Neuronal stem cell (in vitro differentiated cells): ENCODE measurements at regions not wholly inside any gene's neighbourhood (a gene's known extent, or its start where the extent isn't known, plus 50 kb on each side); places are given as distances from the start of the nearest gene placed in this dataset.

ENCODE experiments used
- DNase-seq: peaks from one replicate; pipeline ENCODE4 v3.0.0-alpha.2; 2013; ENCODE audit warnings: low spot score
- H2AFZ ChIP-seq: one replicate; pipeline ENCODE4 v1.6.1; 2013; ENCODE audit warnings: mild to moderate bottlenecking, low read length, inconsistent platforms
- H2AK5ac ChIP-seq: 2 replicates; pipeline ENCODE4 v1.6.1; 2013; ENCODE audit warnings: low read depth, mild to moderate bottlenecking, inconsistent platforms, low read length, moderate library complexity, mixed read lengths
- H2BK120ac ChIP-seq: 2 replicates; pipeline ENCODE4 v1.6.1; 2013; ENCODE audit warnings: low read depth, mild to moderate bottlenecking, inconsistent platforms, low read length, moderate library complexity, mixed read lengths
- H2BK12ac ChIP-seq: one replicate; pipeline ENCODE4 v1.6.1; 2013; ENCODE audit warnings: low read length, inconsistent platforms
- H2BK15ac ChIP-seq: 2 replicates; pipeline ENCODE4 v1.6.1; 2013; ENCODE audit warnings: mild to moderate bottlenecking, low read length, inconsistent platforms, mixed read lengths
- H2BK5ac ChIP-seq: one replicate; pipeline ENCODE4 v1.6.1; 2013; ENCODE audit warnings: inconsistent platforms, mild to moderate bottlenecking, low read length, moderate library complexity
- H3K14ac ChIP-seq: one replicate; pipeline ENCODE4 v1.6.1; 2013; ENCODE audit warnings: low read length, inconsistent platforms
- H3K18ac ChIP-seq: 2 replicates; pipeline ENCODE4 v1.6.1; 2013; ENCODE audit warnings: low read length, inconsistent platforms
- H3K23ac ChIP-seq: 2 replicates; pipeline ENCODE4 v1.6.1; 2013; ENCODE audit warnings: low read depth, mild to moderate bottlenecking, mixed read lengths, low read length, inconsistent platforms; ENCODE audit not compliant: poor library complexity
- H3K27ac ChIP-seq: replicated peaks from 3 replicates; pipeline ENCODE4 v1.5.1; 2013; ENCODE audit warnings: low read length, inconsistent platforms
- H3K27me3 ChIP-seq, 3 experiments: 2 replicates each; pipeline ENCODE4 v1.6.1; 2013; ENCODE audit warnings: low read length in 3 of 3, mild to moderate bottlenecking in 2 of 3, inconsistent platforms in 1 of 3, low read depth in 1 of 3, mixed read lengths in 1 of 3, moderate library complexity in 1 of 3; ENCODE audit not compliant: control insufficient read depth in 3 of 3, insufficient read depth in 3 of 3
- H3K36me3 ChIP-seq, 2 donors: replicated peaks in 1 of 2; 2 replicates each; pipeline ENCODE4 v1.6.1; 2013; ENCODE audit warnings: low read length in 2 of 2; ENCODE audit not compliant: control insufficient read depth in 2 of 2, insufficient read depth in 2 of 2
- H3K4ac ChIP-seq: 2 replicates; pipeline ENCODE4 v1.6.1; 2013; ENCODE audit warnings: inconsistent platforms, mild to moderate bottlenecking, low read length, moderate library complexity
- H3K4me1 ChIP-seq, 2 donors: 1 replicate in 1 of 2; 2 replicates in 1 of 2; pipeline ENCODE4 v1.6.1; 2013; ENCODE audit warnings: low read length in 2 of 2, low read depth in 1 of 2; ENCODE audit not compliant: control insufficient read depth in 2 of 2, insufficient read depth in 1 of 2
- H3K4me2 ChIP-seq: one replicate; pipeline ENCODE4 v1.6.1; 2013; ENCODE audit warnings: mild to moderate bottlenecking, low read length, inconsistent platforms; ENCODE audit not compliant: insufficient read depth, poor library complexity, severe bottlenecking
- H3K4me3 ChIP-seq, 2 donors: 2 replicates each; pipeline ENCODE4 v1.5.1; 2013; ENCODE audit warnings: low read length in 2 of 2, mild to moderate bottlenecking in 2 of 2, inconsistent platforms in 1 of 2, moderate library complexity in 1 of 2
- H3K79me1 ChIP-seq: one replicate; pipeline ENCODE4 v1.6.1; 2013; ENCODE audit warnings: low read depth, mild to moderate bottlenecking, inconsistent platforms, low read length, moderate library complexity
- H3K9ac ChIP-seq: one replicate; pipeline ENCODE4 v1.6.1; 2013; ENCODE audit warnings: mild to moderate bottlenecking, low read depth, low read length, inconsistent platforms; ENCODE audit not compliant: poor library complexity
- H3K9me3 ChIP-seq, 2 donors: replicated peaks in 1 of 2; 2 replicates each; pipeline versions ENCODE3 to v1.6.1; 2013; ENCODE audit warnings: low read length in 2 of 2, mild to moderate bottlenecking in 2 of 2, inconsistent platforms in 1 of 2, low read depth in 1 of 2, mixed read lengths in 1 of 2, moderate library complexity in 1 of 2; ENCODE audit not compliant: control insufficient read depth in 2 of 2, insufficient read depth in 1 of 2
- H4K8ac ChIP-seq: one replicate; pipeline ENCODE4 v1.6.1; 2013; ENCODE audit warnings: low read depth, mild to moderate bottlenecking, inconsistent platforms, low read length, moderate library complexity
- H4K91ac ChIP-seq: one replicate; pipeline ENCODE4 v1.6.1; 2013; ENCODE audit warnings: low read length, low read depth, mild to moderate bottlenecking, inconsistent platforms; ENCODE audit not compliant: poor library complexity
- WGBS, 2 donors: extraction: QIAGEN DNeasy Blood & Tissue Kit; methylation state at CpG; one replicate each; pipeline ENCODE4 v1.1.7; 2013; ENCODE audit warnings: missing lambda C conversion rate in 2 of 2, mixed read lengths in 1 of 2; ENCODE audit not compliant: insufficient read length in 2 of 2, insufficient replicate concordance in 1 of 2; ENCODE audit errors: extremely low coverage in 2 of 2; 5-methylcytosine and 5-hydroxymethylcytosine counted together

DNA sequence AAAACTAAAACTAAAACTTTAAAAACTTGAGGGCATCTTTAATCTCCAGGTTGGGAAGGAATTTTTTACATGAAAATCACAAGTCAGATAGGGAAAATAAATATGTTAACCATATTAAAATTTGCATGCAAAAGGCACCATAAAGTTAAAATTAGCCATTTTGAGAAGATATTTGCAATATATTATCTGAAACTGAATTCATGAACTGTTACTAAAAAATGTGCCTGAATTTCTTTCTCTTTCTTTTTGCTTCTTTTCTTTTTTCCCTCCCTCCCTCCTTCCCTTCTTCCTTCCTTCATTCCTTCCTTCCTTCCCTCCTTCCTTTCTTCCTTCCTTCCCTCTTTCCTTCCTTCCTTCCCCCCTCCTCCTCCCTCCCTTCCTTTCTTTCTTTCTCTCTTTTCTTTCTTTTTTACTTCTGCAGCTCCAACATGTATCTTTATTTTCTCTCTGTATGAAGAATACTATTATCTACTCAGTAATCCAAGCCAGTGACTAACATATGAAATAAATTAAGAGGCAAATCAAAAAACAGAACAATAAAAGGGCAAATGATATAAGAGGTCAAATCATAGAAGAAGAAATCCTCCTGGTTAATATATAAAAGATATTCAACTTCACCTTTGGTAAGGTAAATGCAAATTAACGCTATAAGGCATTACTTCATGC, 146.0 kb downstream of the BRMS1L start:
- Histone ChIP-seq H3K14ac (no peak overlapping the region), H3K36me3 (no peaks in the 10 kb centered on the region), H3K18ac (no peak overlapping the region), H3K9ac (no peak overlapping the region), H4K91ac (no peak overlapping the region), H2AK5ac (no peak overlapping the region), H3K4ac (no peak overlapping the region), H2AFZ (no peak overlapping the region), H2BK5ac (no peak overlapping the region), H2BK15ac (no peak overlapping the region), H3K23ac (no peak overlapping the region), H3K4me1 (no peaks in the 10 kb centered on the region), H3K9me3 (no peaks in the 10 kb centered on the region), H3K4me2 (no peak overlapping the region), H3K27me3 (peaks cover 0 to 50% (median 0%) of the 10 kb centered on the region in 3 experiments), H3K27ac (no peak overlapping the region), H3K4me3 (no peak overlapping the region), H2BK12ac (no peak overlapping the region), H4K8ac (no peak overlapping the region), H2BK120ac (no peak overlapping the region), H3K79me1 (no peaks in the 10 kb centered on the region)
- DNase-seq = no peak
- no CpG with 5 or more reads among the region's 1 CpG for WGBS, 2 donors

DNA sequence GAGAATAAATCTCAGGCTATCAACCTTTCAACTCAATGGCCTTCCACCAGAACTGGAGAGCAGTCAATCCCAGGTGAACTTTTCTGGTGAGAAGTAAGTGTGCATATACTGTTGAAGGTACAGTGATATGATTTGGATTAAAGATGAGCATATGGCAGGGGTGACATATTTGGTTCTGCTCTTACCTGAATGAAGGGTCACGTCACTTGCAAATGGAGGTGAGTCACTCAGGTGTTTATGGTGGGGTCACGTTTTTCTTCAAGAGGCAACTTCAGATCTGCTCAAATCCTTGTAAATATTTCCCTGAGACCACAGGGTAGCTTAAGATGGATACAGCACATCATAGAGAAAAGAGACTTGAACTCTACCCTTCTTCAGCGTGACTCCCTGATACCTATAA, 143.2 kb downstream of the BRMS1L start:
- no peak overlapping the region for H2BK5ac ChIP-seq
- H3K9ac ChIP-seq = no peak overlapping the region
- no peak overlapping the region for H3K4me2 ChIP-seq
- H4K91ac ChIP-seq = no peak overlapping the region
- H3K18ac ChIP-seq = no peak overlapping the region
- H3K14ac ChIP-seq = no peak overlapping the region
- no peak overlapping the region for H3K27ac ChIP-seq
- peaks cover 0 to 74% (median 0%) of the 10 kb centered on the region in 3 experiments for H3K27me3 ChIP-seq
- H2AFZ ChIP-seq = no peak overlapping the region
- no CpG with 5 or more reads among the region's 3 CpGs for WGBS, 2 donors
- DNase-seq = no peak
- no peak overlapping the region for H2AK5ac ChIP-seq
- H2BK12ac ChIP-seq = no peak overlapping the region
- H3K79me1 ChIP-seq = no peaks in the 10 kb centered on the region
- H3K23ac ChIP-seq = no peak overlapping the region
- H3K4me1 ChIP-seq = peaks cover 0 to 6% of the 10 kb centered on the region in 2 donors
- no peak overlapping the region for H4K8ac ChIP-seq
- no peaks in the 10 kb centered on the region for H3K36me3 ChIP-seq
- H2BK15ac ChIP-seq = no peak overlapping the region
- H3K9me3 ChIP-seq = no peaks in the 10 kb centered on the region
- H3K4ac ChIP-seq = no peak overlapping the region
- H3K4me3 ChIP-seq = no peak overlapping the region
- H2BK120ac ChIP-seq = no peak overlapping the region

DNA sequence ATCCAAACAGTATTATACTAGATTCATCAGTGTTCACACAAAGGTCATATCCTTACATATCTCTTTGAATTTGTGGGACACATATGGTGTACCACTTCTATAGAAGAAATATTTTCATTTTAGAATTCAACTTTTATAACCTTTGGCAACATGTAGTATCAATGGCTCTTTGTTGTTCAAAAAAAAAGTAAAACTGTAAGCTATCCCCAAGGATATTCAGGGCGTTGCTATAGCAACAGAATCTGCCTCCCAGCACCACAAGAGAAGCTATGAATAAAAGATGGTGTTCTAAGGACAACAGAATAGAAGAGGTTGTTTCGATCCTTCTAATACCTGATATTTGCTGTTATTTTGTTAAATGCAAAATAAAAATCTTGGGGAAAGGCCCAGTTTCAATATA, 139.3 kb downstream of the BRMS1L start:
- no peak overlapping the region for H3K4ac ChIP-seq
- no peak overlapping the region for H2AFZ ChIP-seq
- H3K9me3 ChIP-seq = no peaks in the 10 kb centered on the region
- no peak overlapping the region for H2BK15ac ChIP-seq
- no peak overlapping the region for H4K8ac ChIP-seq
- H3K4me1 ChIP-seq = peaks cover 0 to 6% of the 10 kb centered on the region in 2 donors
- DNase-seq = no peak
- no peak overlapping the region for H3K18ac ChIP-seq
- H2BK12ac ChIP-seq = no peak overlapping the region
- no peak overlapping the region for H3K27ac ChIP-seq
- H2BK5ac ChIP-seq = no peak overlapping the region
- no peaks in the 10 kb centered on the region for H3K79me1 ChIP-seq
- no peak overlapping the region for H3K14ac ChIP-seq
- no peak overlapping the region for H2BK120ac ChIP-seq
- H2AK5ac ChIP-seq = no peak overlapping the region
- H3K27me3 ChIP-seq = peaks cover 0 to 83% (median 0%) of the 10 kb centered on the region in 3 experiments
- H4K91ac ChIP-seq = no peak overlapping the region
- no peak overlapping the region for H3K4me3 ChIP-seq
- WGBS, 2 donors = no CpG with 5 or more reads among the region's 2 CpGs
- no peak overlapping the region for H3K4me2 ChIP-seq
- no peaks in the 10 kb centered on the region for H3K36me3 ChIP-seq
- no peak overlapping the region for H3K23ac ChIP-seq
- H3K9ac ChIP-seq = no peak overlapping the region

DNA sequence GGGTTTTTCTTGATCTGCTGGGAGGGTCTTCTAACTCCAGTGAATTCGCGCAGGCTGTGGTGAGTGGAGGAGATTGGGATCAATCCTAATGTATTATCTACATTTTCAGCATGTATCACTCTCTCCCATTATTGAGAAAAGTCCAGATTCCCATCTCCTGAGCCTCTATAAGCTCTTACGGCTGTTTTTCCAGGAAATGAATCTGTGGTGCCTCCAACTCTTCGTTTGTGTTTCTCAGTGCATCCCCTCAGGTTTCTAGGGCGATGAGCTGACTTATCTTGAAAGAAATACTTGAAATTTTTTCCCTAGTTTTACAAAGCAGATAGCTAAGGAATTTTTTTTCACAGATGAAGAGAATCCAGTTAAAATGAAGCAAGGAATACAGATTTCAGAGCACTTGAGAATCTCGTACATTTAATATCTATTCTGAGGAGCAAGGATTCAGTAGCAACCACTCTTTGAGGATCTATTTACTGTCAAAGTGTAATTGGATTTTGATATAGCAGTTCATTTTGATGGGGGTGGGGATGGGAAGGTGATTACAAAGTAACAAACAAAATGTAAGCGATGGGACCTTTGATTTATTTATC, 138.7 kb downstream of the BRMS1L start:
- DNase-seq = no peak
- no peak overlapping the region for H3K4me2 ChIP-seq
- H3K4ac ChIP-seq = no peak overlapping the region
- H4K8ac ChIP-seq = no peak overlapping the region
- H3K27me3 ChIP-seq = peaks cover 0 to 84% (median 0%) of the 10 kb centered on the region in 3 experiments
- no peak overlapping the region for H2AK5ac ChIP-seq
- no peak overlapping the region for H3K27ac ChIP-seq
- H3K79me1 ChIP-seq = no peaks in the 10 kb centered on the region
- WGBS, 2 donors = no CpG with 5 or more reads among the region's 7 CpGs
- peaks cover 0 to 6% of the 10 kb centered on the region in 2 donors for H3K4me1 ChIP-seq
- H3K9me3 ChIP-seq = no peaks in the 10 kb centered on the region
- no peak overlapping the region for H3K14ac ChIP-seq
- no peak overlapping the region for H2AFZ ChIP-seq
- no peak overlapping the region for H3K23ac ChIP-seq
- no peaks in the 10 kb centered on the region for H3K36me3 ChIP-seq
- H2BK120ac ChIP-seq = no peak overlapping the region
- no peak overlapping the region for H2BK5ac ChIP-seq
- no peak overlapping the region for H2BK15ac ChIP-seq
- no peak overlapping the region for H3K18ac ChIP-seq
- H3K9ac ChIP-seq = no peak overlapping the region
- no peak overlapping the region for H2BK12ac ChIP-seq
- H4K91ac ChIP-seq = no peak overlapping the region
- H3K4me3 ChIP-seq = no peak overlapping the region
